ENCODE measurements at regions not wholly inside any gene's neighbourhood (a gene's known extent, or its start where the extent isn't known, plus 50 kb on each side); places are given as distances from the start of the nearest gene placed in this dataset.

GRCh38 chr12:46499901-46500300 is 127.3 kb upstream of the SLC38A2 start:
- in situ Hi-C loops (cut with HindIII; ENCODE audit: low sequenced_read_pairs) = no loop called here

GRCh38 chr12:46499226-46499625 is 126.7 kb upstream of the SLC38A2 start:
- in situ Hi-C loops (cut with HindIII; ENCODE audit: low sequenced_read_pairs) = no loop called here

- in situ Hi-C loops (cut with HindIII; ENCODE audit: low sequenced_read_pairs) = no loop called here
Measured at GRCh38 chr12:46497739-46498138, 125.2 kb upstream of the SLC38A2 start.

- in situ Hi-C loops (cut with HindIII; ENCODE audit: low sequenced_read_pairs) = no loop called here
Measured at GRCh38 chr12:46494424-46494823, 121.9 kb upstream of the SLC38A2 start.

- in situ Hi-C loops (cut with HindIII; ENCODE audit: low sequenced_read_pairs) = no loop called here
Measured at GRCh38 chr12:46493834-46494181, 121.2 kb upstream of the SLC38A2 start.

GRCh38 chr12:46493150-46493833 is 120.7 kb upstream of the SLC38A2 start:
- in situ Hi-C loops (cut with HindIII; ENCODE audit: low sequenced_read_pairs) = no loop called here

GRCh38 chr12:46492471-46493085 is 120.0 kb upstream of the SLC38A2 start:
- in situ Hi-C loops (cut with HindIII; ENCODE audit: low sequenced_read_pairs) = no loop called here

- in situ Hi-C loops (cut with HindIII; ENCODE audit: low sequenced_read_pairs) = no loop called here
Measured at GRCh38 chr12:46491548-46491947, 119.0 kb upstream of the SLC38A2 start.

- in situ Hi-C loops (cut with HindIII; ENCODE audit: low sequenced_read_pairs) = no loop called here
Measured at GRCh38 chr12:46490635-46491034, 118.1 kb upstream of the SLC38A2 start.

- in situ Hi-C loops (cut with HindIII; ENCODE audit: low sequenced_read_pairs) = no loop called here
Measured at GRCh38 chr12:46489951-46490388, 117.4 kb upstream of the SLC38A2 start.

- in situ Hi-C loops (cut with HindIII; ENCODE audit: low sequenced_read_pairs) = no loop called here
Measured at GRCh38 chr12:46487567-46488131, 115.1 kb upstream of the SLC38A2 start.

GRCh38 chr12:46486588-46486987 is 114.0 kb upstream of the SLC38A2 start:
- in situ Hi-C loops (cut with HindIII; ENCODE audit: low sequenced_read_pairs) = no loop called here

- in situ Hi-C loops (cut with HindIII; ENCODE audit: low sequenced_read_pairs) = no loop called here
Measured at GRCh38 chr12:46485853-46486252, 113.3 kb upstream of the SLC38A2 start.

GRCh38 chr12:46484396-46485061 is 112.0 kb upstream of the SLC38A2 start:
- in situ Hi-C loops (cut with HindIII; ENCODE audit: low sequenced_read_pairs) = no loop called here

GRCh38 chr12:46483572-46484395 is 111.2 kb upstream of the SLC38A2 start:
- in situ Hi-C loops (cut with HindIII; ENCODE audit: low sequenced_read_pairs) = no loop called here

GRCh38 chr12:46480724-46481123 is 108.2 kb upstream of the SLC38A2 start:
- in situ Hi-C loops (cut with HindIII; ENCODE audit: low sequenced_read_pairs) = no loop called here

- in situ Hi-C loops (cut with HindIII; ENCODE audit: low sequenced_read_pairs) = no loop called here
Measured at GRCh38 chr12:46480316-46480715, 107.7 kb upstream of the SLC38A2 start.

GRCh38 chr12:46478123-46478522 is 105.5 kb upstream of the SLC38A2 start:
- in situ Hi-C loops (cut with HindIII; ENCODE audit: low sequenced_read_pairs) = no loop called here

- in situ Hi-C loops (cut with HindIII; ENCODE audit: low sequenced_read_pairs) = no loop called here
Measured at GRCh38 chr12:46477541-46477940, 105.0 kb upstream of the SLC38A2 start.

- in situ Hi-C loops (cut with HindIII; ENCODE audit: low sequenced_read_pairs) = no loop called here
Measured at GRCh38 chr12:46475972-46476645, 103.5 kb upstream of the SLC38A2 start.
